H9 (cell line): ENCODE measurements at regions not wholly inside any gene's neighbourhood (a gene's known extent, or its start where the extent isn't known, plus 50 kb on each side); places are given as distances from the start of the nearest gene placed in this dataset.

Source experiments
- DNase-seq: peaks from one replicate; pipeline ENCODE4 v3.0.0-alpha.2; 2017
- H2AFZ ChIP-seq: one replicate; pipeline ENCODE4 v1.6.1; 2013; ENCODE audit warnings: mild to moderate bottlenecking, low read length, control low read depth, moderate library complexity
- H2AK5ac ChIP-seq: 2 replicates; pipeline ENCODE4 v1.6.1; 2013; ENCODE audit warnings: low read length, control low read depth, mixed read lengths; ENCODE audit not compliant: insufficient read length
- H2BK120ac ChIP-seq: one replicate; pipeline ENCODE4 v1.6.1; 2013; ENCODE audit warnings: low read depth, mild to moderate bottlenecking, low read length, control low read depth, inconsistent platforms; ENCODE audit not compliant: poor library complexity, severe bottlenecking
- H2BK12ac ChIP-seq: 2 replicates; pipeline ENCODE4 v1.6.1; 2013; ENCODE audit warnings: low read length, control low read depth, mixed read lengths, low read depth; ENCODE audit not compliant: insufficient read length
- H2BK15ac ChIP-seq: 2 replicates; pipeline ENCODE4 v1.6.1; 2013; ENCODE audit warnings: low read depth, low read length, control low read depth
- H2BK20ac ChIP-seq: one replicate; pipeline ENCODE4 v1.6.1; 2013; ENCODE audit warnings: low read depth, mild to moderate bottlenecking, low read length, control low read depth, inconsistent platforms; ENCODE audit not compliant: poor library complexity, severe bottlenecking
- H2BK5ac ChIP-seq: 2 replicates; pipeline ENCODE4 v1.6.1; 2013; ENCODE audit warnings: low read length, control low read depth, mixed read lengths; ENCODE audit not compliant: insufficient read length
- H3K14ac ChIP-seq: 2 replicates; pipeline ENCODE4 v1.6.1; 2013; ENCODE audit warnings: low read length, control low read depth; ENCODE audit not compliant: insufficient read depth
- H3K18ac ChIP-seq: 2 replicates; pipeline ENCODE4 v1.6.1; 2013; ENCODE audit warnings: low read depth, mild to moderate bottlenecking, mixed read lengths, low read length, control low read depth; ENCODE audit not compliant: insufficient read length
- H3K23ac ChIP-seq: 2 replicates; pipeline ENCODE4 v1.6.1; 2013; ENCODE audit warnings: low read length, control low read depth, mixed read lengths, low read depth; ENCODE audit not compliant: insufficient read length
- H3K23me2 ChIP-seq: 2 replicates; pipeline ENCODE4 v1.6.1; 2013; ENCODE audit warnings: low read depth, mild to moderate bottlenecking, mixed read lengths, low read length, control low read depth; ENCODE audit not compliant: insufficient read length, poor library complexity, severe bottlenecking
- H3K27ac ChIP-seq: 2 replicates; pipeline ENCODE4 v1.5.1; 2013; ENCODE audit warnings: low read length, control low read depth, mixed read lengths, low read depth; ENCODE audit not compliant: insufficient read length
- H3K27me3 ChIP-seq: 2 replicates; pipeline ENCODE4 v1.6.1; 2013; ENCODE audit warnings: low read length, control low read depth, inconsistent platforms; ENCODE audit not compliant: insufficient read depth
- H3K4ac ChIP-seq: 2 replicates; pipeline ENCODE4 v1.6.1; 2013; ENCODE audit warnings: low read depth, mild to moderate bottlenecking, control low read depth, inconsistent platforms, low read length, moderate library complexity
- H3K4me1 ChIP-seq: 2 replicates; pipeline ENCODE4 v1.6.1; 2013; ENCODE audit warnings: low read length, control low read depth, inconsistent platforms; ENCODE audit not compliant: insufficient read depth
- H3K4me2 ChIP-seq: 2 replicates; pipeline ENCODE4 v1.6.1; 2013; ENCODE audit warnings: low read length, control low read depth, mixed read lengths; ENCODE audit not compliant: insufficient read length, insufficient read depth
- H3K56ac ChIP-seq: 2 replicates; pipeline ENCODE4 v1.6.1; 2013; ENCODE audit warnings: low read depth, mild to moderate bottlenecking, mixed read lengths, low read length, control low read depth; ENCODE audit not compliant: insufficient read length
- H3K79me1 ChIP-seq: 2 replicates; pipeline ENCODE4 v1.6.1; 2013; ENCODE audit warnings: low read depth, mild to moderate bottlenecking, moderate library complexity, low read length, control low read depth, inconsistent platforms; ENCODE audit not compliant: insufficient read depth, poor library complexity, severe bottlenecking
- H3K79me2 ChIP-seq: 2 replicates; pipeline ENCODE4 v1.6.1; 2013; ENCODE audit warnings: low read length, control low read depth, inconsistent platforms; ENCODE audit not compliant: insufficient read depth
- H3K9ac ChIP-seq: 2 replicates; pipeline ENCODE4 v1.6.1; 2013; ENCODE audit warnings: low read length, control low read depth, mixed read lengths; ENCODE audit not compliant: insufficient read length; ENCODE audit errors: extremely low read depth
- H3K9me3 ChIP-seq: one replicate; pipeline ENCODE4 v1.6.1; 2013; ENCODE audit warnings: low read depth, low read length, inconsistent platforms; ENCODE audit not compliant: control insufficient read depth
- H3T11ph ChIP-seq: one replicate; pipeline ENCODE4 v1.6.1; 2013; ENCODE audit warnings: mild to moderate bottlenecking, low read length, control low read depth, inconsistent platforms
- H4K20me1 ChIP-seq: one replicate; pipeline ENCODE4 v1.6.1; 2013; ENCODE audit not compliant: control insufficient read depth, insufficient read length, insufficient read depth
- H4K5ac ChIP-seq: 2 replicates; pipeline ENCODE4 v1.6.1; 2013; ENCODE audit warnings: low read depth, mild to moderate bottlenecking, mixed read lengths, low read length, control low read depth; ENCODE audit not compliant: insufficient read length
- H4K8ac ChIP-seq: replicated peaks from 2 replicates; pipeline ENCODE4 v1.6.1; 2013; ENCODE audit warnings: low read length, control low read depth, mixed read lengths, low read depth; ENCODE audit not compliant: insufficient read length
- H4K91ac ChIP-seq: 2 replicates; pipeline ENCODE4 v1.6.1; 2013; ENCODE audit warnings: low read depth, mild to moderate bottlenecking, moderate library complexity, mixed read lengths, low read length, control low read depth; ENCODE audit not compliant: insufficient read length
- H3K27ac Mint-ChIP-seq, 3 experiments: 2 replicates in 2 of 3; 3 replicates in 1 of 3; pipeline ENCODE4 v1.8.0; 2020 to 2021; ENCODE audit warnings: mixed read lengths in 3 of 3, mild to moderate bottlenecking in 1 of 3, moderate library complexity in 1 of 3
- H3K27me3 Mint-ChIP-seq: 2 replicates; pipeline ENCODE4 v1.8.0; 2021; ENCODE audit warnings: low read depth, mild to moderate bottlenecking, moderate library complexity, mixed read lengths
- H3K36me3 Mint-ChIP-seq, 3 experiments: 2 replicates in 2 of 3; 3 replicates in 1 of 3; pipeline ENCODE4 v1.8.0; 2020 to 2021; ENCODE audit warnings: low read depth in 3 of 3, mixed read lengths in 3 of 3; ENCODE audit not compliant: insufficient read depth in 1 of 3
- H3K4me1 Mint-ChIP-seq, 2 experiments: 2 replicates each; pipeline ENCODE4 v1.8.0; 2020; ENCODE audit warnings: mixed read lengths in 2 of 2
- H3K4me3 Mint-ChIP-seq, 2 experiments: 2 replicates in 1 of 2; 3 replicates in 1 of 2; pipeline ENCODE4 v1.8.0; 2020 to 2021; ENCODE audit warnings: mild to moderate bottlenecking in 2 of 2, mixed read lengths in 2 of 2, moderate library complexity in 1 of 2
- H3K9me3 Mint-ChIP-seq, 2 experiments: 2 replicates in 1 of 2; 3 replicates in 1 of 2; pipeline ENCODE4 v1.8.0; 2020; ENCODE audit warnings: mild to moderate bottlenecking in 2 of 2, mixed read lengths in 2 of 2, moderate library complexity in 1 of 2
- WGBS: extraction: QIAGEN DNeasy Blood & Tissue Kit; methylation state at CpG from one replicate; pipeline ENCODE4 v1.1.7; 2013; ENCODE audit warnings: missing lambda C conversion rate, low lambda C conversion rate, mixed read lengths; ENCODE audit not compliant: insufficient read length; ENCODE audit errors: extremely low coverage; 5-methylcytosine and 5-hydroxymethylcytosine counted together
- TF ChIP-seq, protein P1 (sequence below): fragments of 200-600 bp; sonication (generic); conservative IDR thresholded peaks from 3 replicates; pipeline ENCODE4 v1.8.0; 2021; ENCODE audit warnings: antibody characterized with exemption, mild to moderate bottlenecking

DNA sequence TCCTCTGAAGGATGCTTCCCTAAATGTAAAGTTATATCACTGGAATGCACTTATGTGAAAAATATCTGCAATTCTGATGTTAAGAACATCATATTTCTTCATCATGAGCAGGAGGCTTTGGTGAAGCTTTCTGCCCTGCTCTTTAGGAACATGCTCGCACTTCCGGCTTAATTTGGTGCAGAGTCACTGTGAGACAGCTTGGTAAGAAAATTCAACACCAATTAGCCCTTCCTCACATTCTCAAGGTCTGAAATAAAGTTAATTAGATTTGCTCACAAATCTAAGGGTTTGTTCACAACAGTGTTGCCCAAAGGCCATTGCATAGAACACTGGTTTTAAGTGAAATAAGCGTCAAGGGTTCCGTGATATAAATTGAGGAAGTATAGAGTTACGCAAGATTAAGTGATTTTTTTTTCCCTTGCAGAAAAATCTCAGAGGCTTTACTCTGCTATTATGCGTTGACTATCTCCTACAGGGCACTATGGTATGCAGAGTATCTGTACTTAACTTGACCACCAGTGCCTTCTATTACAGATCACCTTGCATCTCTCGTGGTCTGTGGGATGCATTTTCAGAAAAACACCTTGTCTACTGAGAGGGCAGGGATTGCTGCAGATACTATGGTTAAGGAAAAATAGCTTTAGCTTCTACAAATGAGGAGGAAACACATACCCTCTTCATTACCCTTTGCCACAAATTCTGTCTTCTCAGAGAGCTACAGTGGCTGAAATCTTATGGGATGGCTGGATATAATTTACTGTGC, 953.9 kb downstream of the TYW1 start:
- Mint-ChIP-seq H3K9me3 (no peaks in the 10 kb centered on the region), H3K4me3 (no peak overlapping the region), H3K27me3 (no peaks in the 10 kb centered on the region), H3K27ac (peak overlapping the region in 1 of 3 experiments; percentile 11; a peak in 1 of 7 replicates), H3K4me1 (peaks cover 24 to 26% of the 10 kb centered on the region in 2 experiments), H3K36me3 (no peaks in the 10 kb centered on the region)
- Histone ChIP-seq H3K4me2 (no peak overlapping the region), H3K9me3 (no peaks in the 10 kb centered on the region), H4K8ac (no peak overlapping the region), H3K79me1 (no peaks in the 10 kb centered on the region), H3K18ac (no peak overlapping the region), H4K5ac (no peak overlapping the region), H3K23ac (no peak overlapping the region), H3K27me3 (no peaks in the 10 kb centered on the region), H3K23me2 (no peaks in the 10 kb centered on the region), H2BK120ac (no peak overlapping the region), H4K91ac (no peak overlapping the region), H3K79me2 (no peaks in the 10 kb centered on the region), H2BK20ac (no peak overlapping the region), H2BK12ac (no peak overlapping the region), H2AFZ (no peak overlapping the region), H3K27ac (no peak overlapping the region), H3T11ph (no peak overlapping the region), H3K9ac (no peak overlapping the region), H3K4me1 (no peaks in the 10 kb centered on the region; the same call in 1 of the 2 replicates), H2BK15ac (no peak overlapping the region), H3K4ac (no peak overlapping the region), H3K14ac (no peak overlapping the region), H2BK5ac (no peak overlapping the region), H3K56ac (no peak overlapping the region), H4K20me1 (no peaks in the 10 kb centered on the region), H2AK5ac (no peak overlapping the region)
- WGBS, result no CpG with 5 or more reads among the region's 7 CpGs
- TF ChIP-seq, protein P1, sequence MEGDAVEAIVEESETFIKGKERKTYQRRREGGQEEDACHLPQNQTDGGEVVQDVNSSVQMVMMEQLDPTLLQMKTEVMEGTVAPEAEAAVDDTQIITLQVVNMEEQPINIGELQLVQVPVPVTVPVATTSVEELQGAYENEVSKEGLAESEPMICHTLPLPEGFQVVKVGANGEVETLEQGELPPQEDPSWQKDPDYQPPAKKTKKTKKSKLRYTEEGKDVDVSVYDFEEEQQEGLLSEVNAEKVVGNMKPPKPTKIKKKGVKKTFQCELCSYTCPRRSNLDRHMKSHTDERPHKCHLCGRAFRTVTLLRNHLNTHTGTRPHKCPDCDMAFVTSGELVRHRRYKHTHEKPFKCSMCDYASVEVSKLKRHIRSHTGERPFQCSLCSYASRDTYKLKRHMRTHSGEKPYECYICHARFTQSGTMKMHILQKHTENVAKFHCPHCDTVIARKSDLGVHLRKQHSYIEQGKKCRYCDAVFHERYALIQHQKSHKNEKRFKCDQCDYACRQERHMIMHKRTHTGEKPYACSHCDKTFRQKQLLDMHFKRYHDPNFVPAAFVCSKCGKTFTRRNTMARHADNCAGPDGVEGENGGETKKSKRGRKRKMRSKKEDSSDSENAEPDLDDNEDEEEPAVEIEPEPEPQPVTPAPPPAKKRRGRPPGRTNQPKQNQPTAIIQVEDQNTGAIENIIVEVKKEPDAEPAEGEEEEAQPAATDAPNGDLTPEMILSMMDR, result no peak
- no peak for DNase-seq
